ENCODE measurements at regions not wholly inside any gene's neighbourhood (a gene's known extent, or its start where the extent isn't known, plus 50 kb on each side); places are given as distances from the start of the nearest gene placed in this dataset.
A peak's percentile ranks its signal among the peaks of the same experiment; 100 is the strongest.

DNA sequence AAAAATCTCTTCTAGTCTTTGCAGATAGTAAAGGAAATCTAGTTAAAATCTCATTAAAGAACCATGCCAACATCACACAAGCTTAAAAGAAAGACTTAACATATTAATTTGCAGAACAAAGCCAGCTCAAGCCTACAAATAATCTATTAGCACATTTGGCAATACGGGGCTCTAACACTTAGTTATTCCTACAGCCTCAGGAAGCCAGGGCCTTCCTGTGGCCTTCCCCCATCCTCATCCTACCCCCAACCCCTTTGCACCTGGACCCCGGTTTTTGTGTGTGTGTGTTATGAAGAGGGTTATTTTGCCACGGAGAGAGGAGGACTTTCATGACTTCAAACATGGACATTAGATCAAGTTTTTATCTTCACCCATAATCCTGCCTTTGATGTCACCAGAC is 64.6 kb downstream of the FOXB2 start:
- DNase-seq (ENCODE audit: low spot score) (peak; percentile 45), ATAC-seq (peak; percentile 73)
- Histone ChIP-seq H3K36me3 (ENCODE audit: insufficient read depth) (no peaks in the 10 kb centered on the region), H3K4me1 (ENCODE audit: insufficient read depth) (peaks cover 35% of the 10 kb centered on the region), H3K9me2 (ENCODE audit: insufficient read depth) (no peaks in the 10 kb centered on the region), H3K4me3 (peak overlapping the region; percentile 30), H4K20me1 (replicated peaks; ENCODE audit: insufficient read depth) (0 out of 2 replicates have a peak, but pooled peaks cover 4% of the 10 kb centered on the region), H3K4me2 (peak overlapping the region; percentile 65), H3K27me3 (ENCODE audit: insufficient read depth) (peaks cover 65% of the 10 kb centered on the region), H3F3A (replicated peaks; ENCODE audit: low read depth) (peaks cover 6% of the 10 kb centered on the region; the same call in 1 of the 2 replicates), H2AFZ (no peak overlapping the region), H3K27ac (ENCODE audit: low read depth) (no peak overlapping the region), H3K79me2 (replicated peaks; ENCODE audit: insufficient read depth) (no peaks in the 10 kb centered on the region)
- no peak overlapping the region for H3K27ac Mint-ChIP-seq
- H3K4me3 Mint-ChIP-seq, result peak overlapping the region; percentile 42; the same call in 2 of the 3 replicates
- peaks cover 13% of the 10 kb centered on the region for H3K9me3 Mint-ChIP-seq
- H3K4me1 Mint-ChIP-seq, result peaks cover 42% of the 10 kb centered on the region; the same call in 2 of the 3 replicates
- peaks cover 56% of the 10 kb centered on the region for H3K27me3 Mint-ChIP-seq (ENCODE audit: insufficient read depth, low read depth, poor library complexity)
- peaks cover 12% of the 10 kb centered on the region; the same call in 2 of the 3 replicates for H3K36me3 Mint-ChIP-seq (ENCODE audit: low read depth)
- TF ChIP-seq, protein P1, sequence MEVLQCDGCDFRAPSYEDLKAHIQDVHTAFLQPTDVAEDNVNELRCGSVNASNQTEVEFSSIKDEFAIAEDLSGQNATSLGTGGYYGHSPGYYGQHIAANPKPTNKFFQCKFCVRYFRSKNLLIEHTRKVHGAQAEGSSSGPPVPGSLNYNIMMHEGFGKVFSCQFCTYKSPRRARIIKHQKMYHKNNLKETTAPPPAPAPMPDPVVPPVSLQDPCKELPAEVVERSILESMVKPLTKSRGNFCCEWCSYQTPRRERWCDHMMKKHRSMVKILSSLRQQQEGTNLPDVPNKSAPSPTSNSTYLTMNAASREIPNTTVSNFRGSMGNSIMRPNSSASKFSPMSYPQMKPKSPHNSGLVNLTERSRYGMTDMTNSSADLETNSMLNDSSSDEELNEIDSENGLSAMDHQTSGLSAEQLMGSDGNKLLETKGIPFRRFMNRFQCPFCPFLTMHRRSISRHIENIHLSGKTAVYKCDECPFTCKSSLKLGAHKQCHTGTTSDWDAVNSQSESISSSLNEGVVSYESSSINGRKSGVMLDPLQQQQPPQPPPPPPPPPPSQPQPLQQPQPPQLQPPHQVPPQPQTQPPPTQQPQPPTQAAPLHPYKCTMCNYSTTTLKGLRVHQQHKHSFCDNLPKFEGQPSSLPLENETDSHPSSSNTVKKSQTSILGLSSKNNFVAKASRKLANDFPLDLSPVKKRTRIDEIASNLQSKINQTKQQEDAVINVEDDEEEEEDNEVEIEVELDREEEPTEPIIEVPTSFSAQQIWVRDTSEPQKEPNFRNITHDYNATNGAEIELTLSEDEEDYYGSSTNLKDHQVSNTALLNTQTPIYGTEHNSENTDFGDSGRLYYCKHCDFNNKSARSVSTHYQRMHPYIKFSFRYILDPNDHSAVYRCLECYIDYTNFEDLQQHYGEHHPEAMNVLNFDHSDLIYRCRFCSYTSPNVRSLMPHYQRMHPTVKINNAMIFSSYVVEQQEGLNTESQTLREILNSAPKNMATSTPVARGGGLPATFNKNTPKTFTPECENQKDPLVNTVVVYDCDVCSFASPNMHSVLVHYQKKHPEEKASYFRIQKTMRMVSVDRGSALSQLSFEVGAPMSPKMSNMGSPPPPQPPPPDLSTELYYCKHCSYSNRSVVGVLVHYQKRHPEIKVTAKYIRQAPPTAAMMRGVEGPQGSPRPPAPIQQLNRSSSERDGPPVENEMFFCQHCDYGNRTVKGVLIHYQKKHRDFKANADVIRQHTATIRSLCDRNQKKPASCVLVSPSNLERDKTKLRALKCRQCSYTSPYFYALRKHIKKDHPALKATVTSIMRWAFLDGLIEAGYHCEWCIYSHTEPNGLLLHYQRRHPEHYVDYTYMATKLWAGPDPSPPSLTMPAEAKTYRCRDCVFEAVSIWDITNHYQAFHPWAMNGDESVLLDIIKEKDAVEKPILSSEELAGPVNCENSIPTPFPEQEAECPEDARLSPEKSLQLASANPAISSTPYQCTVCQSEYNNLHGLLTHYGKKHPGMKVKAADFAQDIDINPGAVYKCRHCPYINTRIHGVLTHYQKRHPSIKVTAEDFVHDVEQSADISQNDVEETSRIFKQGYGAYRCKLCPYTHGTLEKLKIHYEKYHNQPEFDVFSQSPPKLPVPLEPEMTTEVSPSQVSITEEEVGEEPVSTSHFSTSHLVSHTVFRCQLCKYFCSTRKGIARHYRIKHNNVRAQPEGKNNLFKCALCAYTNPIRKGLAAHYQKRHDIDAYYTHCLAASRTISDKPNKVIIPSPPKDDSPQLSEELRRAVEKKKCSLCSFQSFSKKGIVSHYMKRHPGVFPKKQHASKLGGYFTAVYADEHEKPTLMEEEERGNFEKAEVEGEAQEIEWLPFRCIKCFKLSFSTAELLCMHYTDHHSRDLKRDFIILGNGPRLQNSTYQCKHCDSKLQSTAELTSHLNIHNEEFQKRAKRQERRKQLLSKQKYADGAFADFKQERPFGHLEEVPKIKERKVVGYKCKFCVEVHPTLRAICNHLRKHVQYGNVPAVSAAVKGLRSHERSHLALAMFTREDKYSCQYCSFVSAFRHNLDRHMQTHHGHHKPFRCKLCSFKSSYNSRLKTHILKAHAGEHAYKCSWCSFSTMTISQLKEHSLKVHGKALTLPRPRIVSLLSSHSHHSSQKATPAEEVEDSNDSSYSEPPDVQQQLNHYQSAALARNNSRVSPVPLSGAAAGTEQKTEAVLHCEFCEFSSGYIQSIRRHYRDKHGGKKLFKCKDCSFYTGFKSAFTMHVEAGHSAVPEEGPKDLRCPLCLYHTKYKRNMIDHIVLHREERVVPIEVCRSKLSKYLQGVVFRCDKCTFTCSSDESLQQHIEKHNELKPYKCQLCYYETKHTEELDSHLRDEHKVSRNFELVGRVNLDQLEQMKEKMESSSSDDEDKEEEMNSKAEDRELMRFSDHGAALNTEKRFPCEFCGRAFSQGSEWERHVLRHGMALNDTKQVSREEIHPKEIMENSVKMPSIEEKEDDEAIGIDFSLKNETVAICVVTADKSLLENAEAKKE (CRISPR knock-in tag; IDR thresholded peaks at IDR 0.05), result no peak
- no peak for TF ChIP-seq EZH2phosphoT487 (IDR thresholded peaks at IDR 0.05; ENCODE audit: unreplicated experiment)
- no peak for TF ChIP-seq ZNF331 (CRISPR knock-in tag; IDR thresholded peaks at IDR 0.05; ENCODE audit: low read depth)
- TF ChIP-seq, protein P2, sequence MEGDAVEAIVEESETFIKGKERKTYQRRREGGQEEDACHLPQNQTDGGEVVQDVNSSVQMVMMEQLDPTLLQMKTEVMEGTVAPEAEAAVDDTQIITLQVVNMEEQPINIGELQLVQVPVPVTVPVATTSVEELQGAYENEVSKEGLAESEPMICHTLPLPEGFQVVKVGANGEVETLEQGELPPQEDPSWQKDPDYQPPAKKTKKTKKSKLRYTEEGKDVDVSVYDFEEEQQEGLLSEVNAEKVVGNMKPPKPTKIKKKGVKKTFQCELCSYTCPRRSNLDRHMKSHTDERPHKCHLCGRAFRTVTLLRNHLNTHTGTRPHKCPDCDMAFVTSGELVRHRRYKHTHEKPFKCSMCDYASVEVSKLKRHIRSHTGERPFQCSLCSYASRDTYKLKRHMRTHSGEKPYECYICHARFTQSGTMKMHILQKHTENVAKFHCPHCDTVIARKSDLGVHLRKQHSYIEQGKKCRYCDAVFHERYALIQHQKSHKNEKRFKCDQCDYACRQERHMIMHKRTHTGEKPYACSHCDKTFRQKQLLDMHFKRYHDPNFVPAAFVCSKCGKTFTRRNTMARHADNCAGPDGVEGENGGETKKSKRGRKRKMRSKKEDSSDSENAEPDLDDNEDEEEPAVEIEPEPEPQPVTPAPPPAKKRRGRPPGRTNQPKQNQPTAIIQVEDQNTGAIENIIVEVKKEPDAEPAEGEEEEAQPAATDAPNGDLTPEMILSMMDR (conservative IDR thresholded peaks at IDR 0.05; ENCODE audit: low read depth in 2 of 2), result no peak

All from GM23338 (cell line).